ENCODE measurements at regions not wholly inside any gene's neighbourhood (a gene's known extent, or its start where the extent isn't known, plus 50 kb on each side); places are given as distances from the start of the nearest gene placed in this dataset.

GRCh38 chr3:72372161-72372560, 476.1 kb downstream of the SHQ1 start:
- TF ChIP-seq, protein P1, sequence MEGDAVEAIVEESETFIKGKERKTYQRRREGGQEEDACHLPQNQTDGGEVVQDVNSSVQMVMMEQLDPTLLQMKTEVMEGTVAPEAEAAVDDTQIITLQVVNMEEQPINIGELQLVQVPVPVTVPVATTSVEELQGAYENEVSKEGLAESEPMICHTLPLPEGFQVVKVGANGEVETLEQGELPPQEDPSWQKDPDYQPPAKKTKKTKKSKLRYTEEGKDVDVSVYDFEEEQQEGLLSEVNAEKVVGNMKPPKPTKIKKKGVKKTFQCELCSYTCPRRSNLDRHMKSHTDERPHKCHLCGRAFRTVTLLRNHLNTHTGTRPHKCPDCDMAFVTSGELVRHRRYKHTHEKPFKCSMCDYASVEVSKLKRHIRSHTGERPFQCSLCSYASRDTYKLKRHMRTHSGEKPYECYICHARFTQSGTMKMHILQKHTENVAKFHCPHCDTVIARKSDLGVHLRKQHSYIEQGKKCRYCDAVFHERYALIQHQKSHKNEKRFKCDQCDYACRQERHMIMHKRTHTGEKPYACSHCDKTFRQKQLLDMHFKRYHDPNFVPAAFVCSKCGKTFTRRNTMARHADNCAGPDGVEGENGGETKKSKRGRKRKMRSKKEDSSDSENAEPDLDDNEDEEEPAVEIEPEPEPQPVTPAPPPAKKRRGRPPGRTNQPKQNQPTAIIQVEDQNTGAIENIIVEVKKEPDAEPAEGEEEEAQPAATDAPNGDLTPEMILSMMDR (IDR thresholded peaks at IDR 0.05) = no peak
- no peak for TF ChIP-seq ZFX (IDR thresholded peaks at IDR 0.05; ENCODE audit: borderline replicate concordance)
